ENCODE measurements at regions not wholly inside any gene's neighbourhood (a gene's known extent, or its start where the extent isn't known, plus 50 kb on each side); places are given as distances from the start of the nearest gene placed in this dataset.

DNA sequence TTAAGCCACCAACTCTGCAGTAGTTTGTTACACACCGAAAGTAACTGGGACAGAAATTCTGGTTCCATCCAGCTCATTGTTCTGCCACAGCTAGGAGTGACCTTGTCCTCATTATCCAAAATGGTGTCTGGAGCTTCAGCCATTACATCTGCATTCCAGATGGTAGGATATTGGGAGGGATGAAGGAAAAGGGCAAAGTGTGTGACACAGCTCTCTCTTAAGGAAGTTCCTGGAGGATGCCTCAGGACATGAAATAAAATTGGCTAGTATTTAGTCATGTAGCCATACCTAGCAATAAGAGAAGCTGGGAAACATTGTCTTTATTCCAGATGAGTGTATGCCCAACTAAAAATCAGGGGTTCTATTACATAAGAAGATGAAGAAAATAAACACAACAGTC is 262.0 kb downstream of the BCOR start:
- Mint-ChIP-seq H3K36me3 (ENCODE audit: low read depth) (no peaks in the 10 kb centered on the region), H3K9me3 (no peaks in the 10 kb centered on the region), H3K27ac (no peak overlapping the region), H3K4me1 (ENCODE audit: low read depth) (peaks cover 6% of the 10 kb centered on the region), H3K27me3 (ENCODE audit: low read depth) (no peaks in the 10 kb centered on the region), H3K4me3 (no peak overlapping the region)

GRCh38 chrX:39836802-39837420 is 260.8 kb downstream of the BCOR start:
- Mint-ChIP-seq H3K4me1 (ENCODE audit: low read depth) (peaks cover 6% of the 10 kb centered on the region), H3K27me3 (ENCODE audit: low read depth) (no peaks in the 10 kb centered on the region), H3K9me3 (no peaks in the 10 kb centered on the region), H3K27ac (no peak overlapping the region), H3K36me3 (ENCODE audit: low read depth) (no peaks in the 10 kb centered on the region), H3K4me3 (no peak overlapping the region)

GRCh38 chrX:39837688-39838087 is 260.1 kb downstream of the BCOR start:
- peaks cover 6% of the 10 kb centered on the region for H3K4me1 Mint-ChIP-seq (ENCODE audit: low read depth)
- H3K9me3 Mint-ChIP-seq: no peaks in the 10 kb centered on the region
- H3K4me3 Mint-ChIP-seq: no peak overlapping the region
- no peak overlapping the region for H3K27ac Mint-ChIP-seq
- no peaks in the 10 kb centered on the region for H3K36me3 Mint-ChIP-seq (ENCODE audit: low read depth)
- H3K27me3 Mint-ChIP-seq (ENCODE audit: low read depth): no peaks in the 10 kb centered on the region

DNA sequence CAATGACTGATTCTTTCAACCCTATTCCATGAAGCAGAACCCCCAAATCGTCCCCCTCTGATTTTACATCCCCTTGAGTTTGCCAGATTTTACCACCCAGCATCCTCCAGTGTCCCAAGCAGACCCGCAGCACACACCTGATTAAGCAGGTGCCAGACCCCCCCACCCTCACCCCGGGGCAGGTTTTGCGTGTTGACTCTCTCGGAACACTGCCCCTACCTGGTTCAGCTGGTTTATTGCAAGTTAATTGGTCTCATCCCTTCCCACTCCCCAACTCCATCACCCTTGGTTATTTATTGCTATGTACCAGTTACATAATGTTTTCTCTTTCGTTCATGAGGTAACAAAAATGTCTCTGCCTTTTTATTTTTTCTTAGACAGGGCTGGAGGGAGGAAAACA is 258.4 kb downstream of the BCOR start:
- H3K4me1 Mint-ChIP-seq (ENCODE audit: low read depth): peaks cover 6% of the 10 kb centered on the region
- no peak overlapping the region for H3K4me3 Mint-ChIP-seq
- no peaks in the 10 kb centered on the region for H3K36me3 Mint-ChIP-seq (ENCODE audit: low read depth)
- H3K27me3 Mint-ChIP-seq (ENCODE audit: low read depth): no peaks in the 10 kb centered on the region
- H3K9me3 Mint-ChIP-seq: no peaks in the 10 kb centered on the region
- H3K27ac Mint-ChIP-seq: no peak overlapping the region

GRCh38 chrX:39840133-39840532 is 257.6 kb downstream of the BCOR start:
- no peak overlapping the region for H3K4me3 Mint-ChIP-seq
- no peaks in the 10 kb centered on the region for H3K27me3 Mint-ChIP-seq (ENCODE audit: low read depth)
- H3K36me3 Mint-ChIP-seq (ENCODE audit: low read depth): no peaks in the 10 kb centered on the region
- H3K9me3 Mint-ChIP-seq: no peaks in the 10 kb centered on the region
- peaks cover 3% of the 10 kb centered on the region for H3K4me1 Mint-ChIP-seq (ENCODE audit: low read depth)
- H3K27ac Mint-ChIP-seq: no peak overlapping the region

DNA sequence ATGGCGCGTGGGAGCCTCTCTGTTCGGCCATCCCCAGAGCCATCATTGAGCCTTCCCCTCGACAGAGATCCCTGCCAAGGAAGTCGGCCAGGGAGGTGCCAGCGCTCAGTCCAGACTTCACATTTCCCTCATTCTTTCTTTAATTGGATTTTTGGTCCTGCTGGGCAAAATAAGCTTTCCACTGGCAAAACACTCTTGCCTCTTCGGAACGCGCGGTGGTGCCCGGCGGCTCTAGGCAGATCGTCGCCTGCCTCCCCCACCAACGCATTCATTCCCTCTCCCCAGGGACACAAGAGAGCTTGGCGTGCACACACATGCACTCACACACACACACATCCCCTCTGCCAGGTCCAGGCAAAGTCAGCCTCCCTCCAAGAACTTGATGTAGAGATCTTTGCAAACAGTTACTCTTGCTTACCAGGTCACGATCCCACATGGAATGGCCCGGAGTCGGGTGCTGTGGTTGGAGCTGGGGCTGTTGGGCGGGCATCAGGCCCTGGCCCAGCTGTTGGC is 257.1 kb downstream of the BCOR start:
- Mint-ChIP-seq H3K36me3 (ENCODE audit: low read depth) (no peaks in the 10 kb centered on the region), H3K27me3 (ENCODE audit: low read depth) (no peaks in the 10 kb centered on the region), H3K9me3 (no peaks in the 10 kb centered on the region), H3K27ac (no peak overlapping the region), H3K4me1 (ENCODE audit: low read depth) (peaks cover 3% of the 10 kb centered on the region), H3K4me3 (no peak overlapping the region)

- Mint-ChIP-seq H3K27ac (no peak overlapping the region), H3K36me3 (ENCODE audit: low read depth) (peaks cover 2% of the 10 kb centered on the region), H3K4me1 (ENCODE audit: low read depth) (peaks cover 2% of the 10 kb centered on the region), H3K9me3 (no peaks in the 10 kb centered on the region), H3K27me3 (ENCODE audit: low read depth) (no peaks in the 10 kb centered on the region), H3K4me3 (no peak overlapping the region)
Observed at GRCh38 chrX:39841604-39842003, 256.2 kb downstream of the BCOR start.

DNA sequence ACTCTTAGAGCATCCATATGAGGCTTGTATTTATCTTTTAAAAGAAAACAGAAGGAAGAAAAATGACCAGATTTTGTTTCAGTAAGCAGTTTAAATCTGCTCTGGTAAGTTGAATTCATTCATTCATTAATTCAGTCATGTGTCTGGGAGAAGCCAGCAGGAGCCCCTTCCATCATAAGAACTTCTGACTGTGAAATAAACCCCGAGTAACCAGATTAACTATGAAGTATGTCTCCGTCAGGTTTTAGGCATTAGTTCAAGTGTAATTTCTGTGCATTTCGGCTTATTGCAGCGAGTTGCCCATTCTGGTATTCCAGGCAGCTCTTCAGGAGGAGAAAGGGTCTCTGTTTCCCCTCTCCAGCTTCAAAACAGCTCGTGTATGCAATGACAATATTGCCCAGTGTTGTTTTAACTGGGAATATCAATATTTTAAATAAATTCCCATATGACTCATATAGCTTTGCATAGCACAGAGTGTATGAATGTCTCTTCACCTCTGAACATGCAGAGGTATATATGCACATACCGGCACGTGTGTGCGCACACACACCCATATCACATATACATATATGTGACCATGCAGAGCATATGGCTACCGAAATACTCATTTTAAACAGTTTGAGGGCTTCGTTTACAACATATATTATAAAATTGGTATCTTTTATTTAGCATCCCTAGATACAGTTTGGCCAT is 255.3 kb downstream of the BCOR start:
- H3K27ac Mint-ChIP-seq: no peak overlapping the region
- peaks cover 4% of the 10 kb centered on the region for H3K36me3 Mint-ChIP-seq (ENCODE audit: low read depth)
- H3K4me3 Mint-ChIP-seq: no peak overlapping the region
- no peaks in the 10 kb centered on the region for H3K9me3 Mint-ChIP-seq
- H3K27me3 Mint-ChIP-seq (ENCODE audit: low read depth): no peaks in the 10 kb centered on the region
- H3K4me1 Mint-ChIP-seq (ENCODE audit: low read depth): no peaks in the 10 kb centered on the region

DNA sequence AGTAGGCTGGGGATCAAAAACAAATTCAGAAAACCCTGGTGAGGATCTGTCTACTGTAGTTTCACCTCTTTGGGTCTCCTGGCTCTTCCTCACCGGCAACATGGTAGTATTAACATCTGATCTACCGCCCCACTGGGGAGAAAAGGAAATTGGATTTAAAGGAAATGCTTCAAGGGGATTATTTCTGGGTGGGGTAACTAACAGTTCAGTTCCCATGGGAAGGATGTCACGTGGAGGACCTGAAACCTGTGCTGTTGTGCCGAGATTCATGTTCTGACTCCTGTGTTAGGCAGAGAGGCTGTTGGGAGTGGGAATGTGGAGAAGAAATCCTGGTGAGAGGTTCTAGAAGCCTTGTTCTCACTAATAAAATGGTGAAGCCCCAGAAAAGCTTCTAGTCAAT is 254.4 kb downstream of the BCOR start:
- Mint-ChIP-seq H3K4me3 (no peak overlapping the region), H3K4me1 (ENCODE audit: low read depth) (peaks cover 2% of the 10 kb centered on the region), H3K36me3 (ENCODE audit: low read depth) (peaks cover 4% of the 10 kb centered on the region), H3K27ac (no peak overlapping the region), H3K27me3 (ENCODE audit: low read depth) (no peaks in the 10 kb centered on the region), H3K9me3 (no peaks in the 10 kb centered on the region)

GRCh38 chrX:39845233-39845632 is 252.5 kb downstream of the BCOR start:
- Mint-ChIP-seq H3K4me3 (no peak overlapping the region), H3K36me3 (ENCODE audit: low read depth) (peaks cover 11% of the 10 kb centered on the region), H3K9me3 (no peaks in the 10 kb centered on the region), H3K4me1 (ENCODE audit: low read depth) (peaks cover 7% of the 10 kb centered on the region), H3K27ac (no peak overlapping the region), H3K27me3 (ENCODE audit: low read depth) (no peaks in the 10 kb centered on the region)

DNA sequence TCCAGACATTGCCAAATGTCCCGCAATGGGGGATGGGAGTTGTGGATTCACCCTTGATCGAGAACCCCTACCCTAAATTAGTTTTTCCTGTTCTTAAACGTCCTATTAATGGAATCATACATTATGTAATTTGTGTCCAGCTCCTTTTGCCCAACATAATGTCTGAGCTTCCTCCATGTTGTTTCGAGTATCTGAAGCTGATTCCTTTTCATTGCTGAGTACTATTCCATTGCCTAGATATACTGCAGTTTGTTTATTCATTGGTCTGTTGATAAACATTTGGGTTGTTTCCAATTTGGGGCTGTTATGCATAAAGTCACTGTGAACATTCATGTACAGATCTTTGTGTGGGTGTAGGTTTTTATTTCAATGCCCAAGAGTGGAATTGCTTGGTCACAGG is 251.3 kb downstream of the BCOR start:
- Mint-ChIP-seq H3K4me1 (ENCODE audit: low read depth) (peaks cover 18% of the 10 kb centered on the region), H3K27me3 (ENCODE audit: low read depth) (no peaks in the 10 kb centered on the region), H3K9me3 (no peaks in the 10 kb centered on the region), H3K36me3 (ENCODE audit: low read depth) (peaks cover 14% of the 10 kb centered on the region), H3K27ac (no peak overlapping the region), H3K4me3 (no peak overlapping the region)

DNA sequence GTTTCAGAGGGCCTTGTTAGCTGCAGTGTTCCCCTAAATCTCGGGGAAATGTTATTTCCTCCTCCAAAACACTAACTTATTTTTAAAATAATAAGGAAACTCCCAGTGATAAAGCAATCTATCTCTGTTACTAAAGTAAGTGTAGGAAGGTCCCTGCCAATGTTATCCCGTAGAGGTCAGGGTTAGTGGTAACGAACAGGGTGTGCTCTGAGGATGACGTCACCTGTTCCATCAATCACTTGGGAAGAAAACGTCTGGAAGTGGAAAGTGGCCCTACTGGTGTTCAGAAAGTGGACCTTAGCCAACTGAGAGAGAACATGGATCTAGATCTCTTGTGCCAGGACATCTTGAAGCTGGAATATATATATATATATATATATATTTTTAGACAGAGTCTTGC is 249.5 kb downstream of the BCOR start:
- Mint-ChIP-seq H3K36me3 (ENCODE audit: low read depth) (peaks cover 18% of the 10 kb centered on the region), H3K4me3 (no peak overlapping the region), H3K9me3 (no peaks in the 10 kb centered on the region), H3K27ac (no peak overlapping the region), H3K27me3 (ENCODE audit: low read depth) (no peaks in the 10 kb centered on the region), H3K4me1 (ENCODE audit: low read depth) (peaks cover 29% of the 10 kb centered on the region)

GRCh38 chrX:39848900-39849299 is 248.9 kb downstream of the BCOR start:
- Mint-ChIP-seq H3K9me3 (no peaks in the 10 kb centered on the region), H3K36me3 (ENCODE audit: low read depth) (peaks cover 18% of the 10 kb centered on the region), H3K27ac (no peak overlapping the region), H3K4me3 (no peak overlapping the region), H3K27me3 (ENCODE audit: low read depth) (no peaks in the 10 kb centered on the region), H3K4me1 (ENCODE audit: low read depth) (peaks cover 33% of the 10 kb centered on the region)

DNA sequence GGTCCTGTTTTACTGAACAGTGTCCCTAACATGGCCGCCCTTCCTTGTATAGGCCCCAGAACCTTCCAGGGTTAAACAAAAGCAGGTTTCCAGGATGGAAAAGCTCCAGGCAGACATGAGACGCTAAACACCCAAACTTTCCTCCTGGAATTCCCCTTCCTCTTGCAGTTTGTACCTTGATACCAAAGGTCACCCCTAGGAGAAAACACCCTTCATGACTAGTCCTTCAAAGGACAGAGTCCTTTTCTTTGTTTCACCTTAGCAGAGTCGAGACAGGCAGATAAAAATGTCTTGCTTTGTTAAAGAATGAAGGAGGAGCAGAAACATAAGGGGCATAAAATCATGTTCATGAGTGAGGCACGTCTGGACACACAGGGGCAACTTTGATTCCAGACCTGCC is 247.5 kb downstream of the BCOR start:
- H3K36me3 Mint-ChIP-seq (ENCODE audit: low read depth): peaks cover 18% of the 10 kb centered on the region
- H3K27ac Mint-ChIP-seq: peak overlapping the region; percentile 55
- H3K9me3 Mint-ChIP-seq: no peaks in the 10 kb centered on the region
- no peaks in the 10 kb centered on the region for H3K27me3 Mint-ChIP-seq (ENCODE audit: low read depth)
- peaks cover 42% of the 10 kb centered on the region for H3K4me1 Mint-ChIP-seq (ENCODE audit: low read depth)
- H3K4me3 Mint-ChIP-seq: no peak overlapping the region

DNA sequence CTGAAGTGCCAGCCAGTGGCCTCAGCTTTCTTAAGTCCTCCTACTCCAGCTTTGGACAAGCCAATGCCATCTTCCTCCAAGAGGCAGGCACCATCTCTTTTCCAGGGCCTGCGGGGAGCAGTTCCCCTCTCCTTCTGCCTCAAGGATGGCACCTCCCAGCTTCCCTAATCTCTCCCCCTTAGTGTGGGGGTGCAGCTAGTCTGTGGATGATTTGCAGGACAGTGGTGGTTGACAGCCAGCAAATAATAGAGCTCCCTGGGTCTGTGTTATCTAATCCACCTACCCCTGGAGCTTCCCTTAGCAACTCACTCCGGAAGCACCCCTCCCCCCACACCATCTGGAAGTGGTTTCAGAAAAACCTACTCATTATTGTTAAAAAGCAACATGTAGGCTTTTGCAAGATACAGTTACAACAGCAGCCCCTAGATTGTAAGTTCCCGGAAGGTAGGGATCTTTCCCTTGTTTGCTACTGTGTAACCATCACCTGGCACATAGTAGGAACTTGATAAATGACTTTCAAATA is 247.1 kb downstream of the BCOR start:
- Mint-ChIP-seq H3K36me3 (ENCODE audit: low read depth) (peaks cover 18% of the 10 kb centered on the region), H3K27me3 (ENCODE audit: low read depth) (no peaks in the 10 kb centered on the region), H3K4me1 (ENCODE audit: low read depth) (peaks cover 44% of the 10 kb centered on the region), H3K9me3 (no peaks in the 10 kb centered on the region), H3K27ac (peak overlapping the region; percentile 55), H3K4me3 (peak overlapping the region; percentile 21)
